A673 (cell line): ENCODE measurements at regions not wholly inside any gene's neighbourhood (a gene's known extent, or its start where the extent isn't known, plus 50 kb on each side); places are given as distances from the start of the nearest gene placed in this dataset.

Experiments used
- EZH2 ChIP-seq: fragments of 200-600 bp; sonication (generic); IDR thresholded peaks from 2 replicates; pipeline ENCODE4 v1.6.1; 2017; ENCODE audit warnings: borderline replicate concordance, low read depth, mild to moderate bottlenecking, mixed read lengths, antibody characterized with exemption, low read length; ENCODE audit not compliant: poor library complexity, severe bottlenecking
- TF ChIP-seq, protein P1 (sequence below): fragments of 300-800, 200-600 bp; sonication (generic); conservative IDR thresholded peaks from 2 replicates; pipeline ENCODE4 v1.5.1; 2017; ENCODE audit warnings: low read depth, mild to moderate bottlenecking, antibody characterized with exemption, low read length, moderate library complexity, mixed read lengths

DNA sequence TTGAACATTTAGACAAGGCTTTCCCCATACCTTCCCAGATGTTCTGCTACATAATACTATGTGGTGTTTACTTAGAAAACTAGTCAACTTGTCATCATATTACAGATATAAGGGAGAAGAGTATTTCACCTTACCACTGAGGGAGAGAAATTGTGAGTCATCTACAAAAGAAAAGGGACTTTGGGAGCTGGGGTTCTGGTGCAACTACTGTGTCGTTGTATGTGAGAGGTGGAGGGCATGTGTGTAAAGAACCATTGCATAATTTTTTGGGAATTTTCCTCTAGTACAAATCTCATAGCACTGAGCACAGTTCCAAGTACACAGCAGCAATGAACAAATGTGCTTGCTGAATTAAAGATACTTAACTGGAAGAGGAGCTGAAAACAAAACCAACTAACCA lies 665.6 kb downstream of the DHX35 start:
- TF ChIP-seq, protein P1, sequence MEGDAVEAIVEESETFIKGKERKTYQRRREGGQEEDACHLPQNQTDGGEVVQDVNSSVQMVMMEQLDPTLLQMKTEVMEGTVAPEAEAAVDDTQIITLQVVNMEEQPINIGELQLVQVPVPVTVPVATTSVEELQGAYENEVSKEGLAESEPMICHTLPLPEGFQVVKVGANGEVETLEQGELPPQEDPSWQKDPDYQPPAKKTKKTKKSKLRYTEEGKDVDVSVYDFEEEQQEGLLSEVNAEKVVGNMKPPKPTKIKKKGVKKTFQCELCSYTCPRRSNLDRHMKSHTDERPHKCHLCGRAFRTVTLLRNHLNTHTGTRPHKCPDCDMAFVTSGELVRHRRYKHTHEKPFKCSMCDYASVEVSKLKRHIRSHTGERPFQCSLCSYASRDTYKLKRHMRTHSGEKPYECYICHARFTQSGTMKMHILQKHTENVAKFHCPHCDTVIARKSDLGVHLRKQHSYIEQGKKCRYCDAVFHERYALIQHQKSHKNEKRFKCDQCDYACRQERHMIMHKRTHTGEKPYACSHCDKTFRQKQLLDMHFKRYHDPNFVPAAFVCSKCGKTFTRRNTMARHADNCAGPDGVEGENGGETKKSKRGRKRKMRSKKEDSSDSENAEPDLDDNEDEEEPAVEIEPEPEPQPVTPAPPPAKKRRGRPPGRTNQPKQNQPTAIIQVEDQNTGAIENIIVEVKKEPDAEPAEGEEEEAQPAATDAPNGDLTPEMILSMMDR, result no peak
- TF ChIP-seq EZH2, result no peak
